Activated naive CD8-positive, alpha-beta T cell treated with anti-CD3 and anti-CD28 coated beads, Interleukin-2, amount 10 ng/mL, durations not matched to agents 7 days and 5 days (primary cell): ENCODE measurements at regions not wholly inside any gene's neighbourhood (a gene's known extent, or its start where the extent isn't known, plus 50 kb on each side); places are given as distances from the start of the nearest gene placed in this dataset.
"Not testable (repeated sequence)": the region's sequence is repeated elsewhere in the genome, so short reads cannot be mapped to it uniquely, and the experiment has no call there.

ENCODE experiments used
- ATAC-seq: fragments of 150-1000 bp; cut with Tn5 transposase; one replicate; pipeline ENCODE4 v1.10.0; 2021; ENCODE audit warnings: low read depth, moderate library complexity
- POLR2A ChIA-PET: fragments of 350-600 bp; sonication (Branson Sonifier 250); formaldehyde crosslinking; loops from one replicate; lab custom pipeline; 2021; ENCODE audit warnings: antibody characterized with exemption; lab: Charles Lee
- DNase-seq: peaks from one replicate; pipeline ENCODE4 v3.0.0; 2021
- H3K27ac Mint-ChIP-seq: one replicate; pipeline ENCODE4 v1.8.0; 2022; ENCODE audit warnings: mild to moderate bottlenecking, mixed read lengths
- H3K27me3 Mint-ChIP-seq: one replicate; pipeline ENCODE4 v1.8.0; 2022; ENCODE audit warnings: mild to moderate bottlenecking, moderate library complexity, mixed read lengths
- H3K36me3 Mint-ChIP-seq: one replicate; pipeline ENCODE4 v1.8.0; 2021; ENCODE audit warnings: mild to moderate bottlenecking, mixed read lengths
- H3K4me1 Mint-ChIP-seq: one replicate; pipeline ENCODE4 v1.8.0; 2021; ENCODE audit warnings: mixed read lengths
- H3K4me3 Mint-ChIP-seq: one replicate; pipeline ENCODE4 v1.8.0; 2022; ENCODE audit warnings: mild to moderate bottlenecking, moderate library complexity, mixed read lengths
- H3K9me3 Mint-ChIP-seq: one replicate; pipeline ENCODE4 v1.8.0; 2021; ENCODE audit warnings: mixed read lengths

GRCh38 chr3:71955240-71956068, 170.5 kb upstream of the PROK2 start:
- Mint-ChIP-seq H3K4me3 (no peak overlapping the region), H3K36me3 (no peaks in the 10 kb centered on the region), H3K4me1 (peaks cover 6% of the 10 kb centered on the region), H3K27me3 (peaks cover 7% of the 10 kb centered on the region), H3K9me3 (no peaks in the 10 kb centered on the region), H3K27ac (no peak overlapping the region)
- ATAC-seq (no peak), DNase-seq (no peak)
- POLR2A ChIA-PET = no interaction called here

DNA sequence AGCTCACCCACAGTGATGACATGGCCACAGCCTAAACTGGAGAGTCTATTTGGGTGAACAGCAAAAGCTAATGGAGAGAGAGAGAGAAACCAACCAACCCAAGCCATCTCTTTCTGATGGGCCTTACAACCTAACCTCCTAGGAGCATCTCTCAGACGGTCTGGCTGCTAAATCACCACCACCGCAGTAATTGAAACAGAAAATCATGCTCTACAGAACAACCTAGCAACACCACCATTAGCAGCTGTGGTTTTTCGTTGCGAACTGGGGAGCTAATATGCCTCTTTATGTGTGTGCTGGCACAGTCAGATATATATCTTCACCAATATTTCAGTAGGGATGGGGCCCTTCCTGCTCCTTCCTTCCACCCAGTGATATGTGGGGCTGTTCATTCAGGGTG, 166.9 kb upstream of the PROK2 start:
- DNase-seq (no peak), ATAC-seq (no peak)
- Mint-ChIP-seq H3K27ac (no peak overlapping the region), H3K4me3 (no peak overlapping the region), H3K4me1 (peaks cover 3% of the 10 kb centered on the region), H3K27me3 (no peaks in the 10 kb centered on the region), H3K36me3 (no peaks in the 10 kb centered on the region), H3K9me3 (no peaks in the 10 kb centered on the region)
- POLR2A ChIA-PET = no interaction called here

- POLR2A ChIA-PET = no interaction called here
- no peak for ATAC-seq
- no peak for DNase-seq
- H3K4me1 Mint-ChIP-seq = peaks cover 3% of the 10 kb centered on the region
- H3K9me3 Mint-ChIP-seq = no peaks in the 10 kb centered on the region
- no peaks in the 10 kb centered on the region for H3K27me3 Mint-ChIP-seq
- H3K4me3 Mint-ChIP-seq = no peak overlapping the region
- H3K36me3 Mint-ChIP-seq = no peaks in the 10 kb centered on the region
- H3K27ac Mint-ChIP-seq = no peak overlapping the region
These were observed 166.4 kb upstream of the PROK2 start for GRCh38 chr3:71951361-71951760.

DNA sequence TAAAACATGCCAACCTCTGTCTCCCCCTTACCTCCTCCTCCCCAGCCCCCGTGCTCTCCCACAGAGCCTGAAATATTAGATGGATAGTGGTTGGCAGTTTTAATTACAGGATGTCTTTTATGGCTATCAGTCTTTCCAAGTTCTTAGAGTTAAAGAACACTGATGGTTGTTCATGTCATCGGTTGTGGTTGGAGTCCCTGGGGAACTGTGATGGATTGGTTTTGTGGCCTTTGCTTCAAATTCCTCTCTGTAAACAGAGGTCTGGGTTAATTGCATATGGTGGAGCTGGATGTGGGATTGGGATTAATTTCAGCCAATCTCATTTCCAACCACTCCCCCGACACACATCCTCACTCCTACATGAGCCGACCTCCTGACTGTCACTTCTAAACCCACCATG, 164.5 kb upstream of the PROK2 start:
- no peak for ATAC-seq
- POLR2A ChIA-PET = no interaction called here
- H3K4me3 Mint-ChIP-seq = no peak overlapping the region

GRCh38 chr3:71944482-71945065, 159.6 kb upstream of the PROK2 start:
- POLR2A ChIA-PET = no interaction called here
- DNase-seq (no peak), ATAC-seq (no peak)
- Mint-ChIP-seq H3K4me3 (no peak overlapping the region), H3K27ac (no peak overlapping the region), H3K9me3 (peaks cover 1% of the 10 kb centered on the region), H3K27me3 (peaks cover 7% of the 10 kb centered on the region), H3K4me1 (no peaks in the 10 kb centered on the region), H3K36me3 (no peaks in the 10 kb centered on the region)

More for the DNA sequence above, 164.5 kb upstream of the PROK2 start:
- DNase-seq = no peak
- H3K36me3 Mint-ChIP-seq = no peaks in the 10 kb centered on the region
- H3K4me1 Mint-ChIP-seq = peaks cover 1% of the 10 kb centered on the region
- H3K27ac Mint-ChIP-seq = no peak overlapping the region
- H3K9me3 Mint-ChIP-seq = no peaks in the 10 kb centered on the region
- H3K27me3 Mint-ChIP-seq = peaks cover 3% of the 10 kb centered on the region

GRCh38 chr3:71942432-71943187, 157.7 kb upstream of the PROK2 start:
- ATAC-seq (no peak), DNase-seq (no peak)
- POLR2A ChIA-PET = no interaction called here
- H3K36me3 Mint-ChIP-seq = no peaks in the 10 kb centered on the region
- H3K4me1 Mint-ChIP-seq = no peaks in the 10 kb centered on the region
- no peak overlapping the region for H3K4me3 Mint-ChIP-seq
- H3K9me3 Mint-ChIP-seq = peaks cover 3% of the 10 kb centered on the region
- no peak overlapping the region for H3K27ac Mint-ChIP-seq
- peaks cover 7% of the 10 kb centered on the region for H3K27me3 Mint-ChIP-seq

DNA sequence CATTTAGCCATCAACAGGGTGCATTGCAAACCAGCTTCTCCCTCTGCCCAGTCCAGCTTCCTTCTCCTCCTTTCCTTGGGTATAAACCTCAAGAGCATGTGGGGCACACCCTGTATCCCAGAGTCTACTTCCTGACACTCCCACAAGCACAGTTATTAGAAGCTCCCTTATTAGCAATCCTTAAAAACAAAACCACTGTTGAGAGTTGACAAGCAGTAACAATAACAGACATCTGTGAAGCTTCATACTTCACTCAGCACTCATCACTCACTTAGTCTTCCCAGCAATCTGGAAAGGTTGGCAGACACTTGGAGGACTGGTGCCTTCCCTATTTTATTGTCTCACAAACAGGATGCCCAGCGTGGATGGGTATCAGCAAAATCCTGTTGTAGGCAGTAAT, 155.5 kb upstream of the PROK2 start:
- H3K27me3 Mint-ChIP-seq = peaks cover 5% of the 10 kb centered on the region
- no peaks in the 10 kb centered on the region for H3K36me3 Mint-ChIP-seq
- no peak for ATAC-seq

DNA sequence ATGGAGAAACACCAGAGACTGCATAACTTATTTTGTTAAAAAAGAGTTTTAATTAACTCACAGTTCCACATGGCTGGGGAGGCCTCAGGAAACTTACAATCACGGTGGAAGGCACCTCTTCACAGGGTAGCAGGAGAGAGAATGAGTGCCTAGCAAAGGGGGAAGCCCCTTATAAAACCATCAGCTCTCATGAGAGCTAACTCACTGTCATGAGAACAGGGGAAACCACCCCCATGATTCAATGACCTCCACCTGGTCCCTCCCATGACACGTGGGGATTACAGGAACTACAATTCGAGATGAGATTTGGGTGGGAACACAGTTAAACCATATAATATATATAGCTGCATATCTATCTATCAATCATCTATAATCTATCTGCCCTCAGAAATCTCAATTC, 153.1 kb upstream of the PROK2 start:
- ATAC-seq, H3K27me3 Mint-ChIP-seq, H3K4me3 Mint-ChIP-seq, H3K27ac Mint-ChIP-seq, POLR2A ChIA-PET, H3K36me3 Mint-ChIP-seq, H3K9me3 Mint-ChIP-seq, H3K4me1 Mint-ChIP-seq, DNase-seq: not testable (repeated sequence)

More for the DNA sequence above, 155.5 kb upstream of the PROK2 start:
- Mint-ChIP-seq H3K9me3 (peaks cover 3% of the 10 kb centered on the region), H3K27ac (no peak overlapping the region), H3K4me1 (no peaks in the 10 kb centered on the region), H3K4me3 (no peak overlapping the region)
- no peak for DNase-seq
- POLR2A ChIA-PET = no interaction called here

GRCh38 chr3:71936681-71937080, 151.7 kb upstream of the PROK2 start:
- no peak for DNase-seq
- Mint-ChIP-seq H3K9me3 (peaks cover 1% of the 10 kb centered on the region), H3K27me3 (peaks cover 6% of the 10 kb centered on the region), H3K36me3 (no peaks in the 10 kb centered on the region), H3K27ac (no peak overlapping the region), H3K4me1 (no peaks in the 10 kb centered on the region), H3K4me3 (no peak overlapping the region)
- no peak for ATAC-seq
- POLR2A ChIA-PET = no interaction called here

- H3K27me3 Mint-ChIP-seq = peaks cover 1% of the 10 kb centered on the region
- DNase-seq (no peak), ATAC-seq (no peak)
- POLR2A ChIA-PET = no interaction called here
- H3K4me1 Mint-ChIP-seq = no peaks in the 10 kb centered on the region
- H3K4me3 Mint-ChIP-seq = no peak overlapping the region
- H3K36me3 Mint-ChIP-seq = no peaks in the 10 kb centered on the region
- no peak overlapping the region for H3K27ac Mint-ChIP-seq
- H3K9me3 Mint-ChIP-seq = peaks cover 1% of the 10 kb centered on the region
These were observed 149.7 kb upstream of the PROK2 start for GRCh38 chr3:71934520-71935270.

GRCh38 chr3:71931922-71932321, 147.0 kb upstream of the PROK2 start:
- no peak for ATAC-seq
- H3K4me3 Mint-ChIP-seq = no peak overlapping the region
- no peaks in the 10 kb centered on the region for H3K36me3 Mint-ChIP-seq
- no peak for DNase-seq
- no peak overlapping the region for H3K27ac Mint-ChIP-seq
- POLR2A ChIA-PET = no interaction called here
- H3K4me1 Mint-ChIP-seq = no peaks in the 10 kb centered on the region
- H3K27me3 Mint-ChIP-seq = peaks cover 1% of the 10 kb centered on the region
- no peaks in the 10 kb centered on the region for H3K9me3 Mint-ChIP-seq

GRCh38 chr3:71930056-71930991, 145.4 kb upstream of the PROK2 start:
- no peaks in the 10 kb centered on the region for H3K9me3 Mint-ChIP-seq
- DNase-seq = no peak
- no peak overlapping the region for H3K27ac Mint-ChIP-seq
- H3K27me3 Mint-ChIP-seq = peaks cover 1% of the 10 kb centered on the region
- H3K4me3 Mint-ChIP-seq = no peak overlapping the region
- ATAC-seq = no peak
- H3K4me1 Mint-ChIP-seq = peaks cover 2% of the 10 kb centered on the region
- POLR2A ChIA-PET = interaction anchor here (0.7 kb wide), 1 partner anchor 861 kb away, joined by 3 read pairs; no protein-coding TSS in a partner anchor
- H3K36me3 Mint-ChIP-seq = no peaks in the 10 kb centered on the region
